Transverse colon (tissue), 4 donors: ENCODE measurements at regions not wholly inside any gene's neighbourhood (a gene's known extent, or its start where the extent isn't known, plus 50 kb on each side); places are given as distances from the start of the nearest gene placed in this dataset.

ENCODE experiments used
- DNase-seq: peaks from one replicate; pipeline ENCODE4 v3.0.0-alpha.2; 2019
- H3K27ac ChIP-seq, 4 donors: fragments of 200-600 bp; sonication (generic); 2 replicates each; pipeline ENCODE4 v1.5.1; 2016 to 2018; ENCODE audit warnings: inconsistent platforms in 4 of 4
- H3K27me3 ChIP-seq: fragments of 200-600 bp; sonication (generic); 2 replicates; pipeline ENCODE4 v1.5.1; 2017; ENCODE audit warnings: inconsistent platforms
- H3K36me3 ChIP-seq, 4 donors: fragments of 200-600 bp; sonication (generic); 2 replicates each; pipeline ENCODE4 v1.5.1; 2017 to 2019; ENCODE audit warnings: inconsistent platforms in 4 of 4
- H3K4me1 ChIP-seq, 4 donors: fragments of 200-600 bp; sonication (generic); 2 replicates each; pipeline ENCODE4 v1.5.1; 2017 to 2020; ENCODE audit warnings: inconsistent platforms in 4 of 4
- H3K4me3 ChIP-seq, 4 donors: fragments of 200-600 bp; sonication (generic); 1 replicate in 1 of 4; 2 replicates in 3 of 4; pipeline versions ENCODE4 v1.5.1 to v1.6.1; 2017 to 2019; ENCODE audit warnings: inconsistent platforms in 4 of 4
- H3K9me3 ChIP-seq, 2 donors: fragments of 200-600 bp; sonication (generic); 2 replicates each; pipeline ENCODE4 v1.5.1; 2017 to 2019; ENCODE audit warnings: inconsistent platforms in 2 of 2
- CTCF ChIP-seq, 5 experiments: fragments of 200-600 bp in 3 of 5; fragments of 450-650 bp in 2 of 5; sonication (generic) in 3 of 5; IDR thresholded peaks; 1 replicate in 2 of 5; 2 replicates in 3 of 5; pipeline ENCODE4 v1.5.1; 2016 to 2017; ENCODE audit warnings: antibody characterized with exemption in 5 of 5, inconsistent platforms in 3 of 5, mild to moderate bottlenecking in 2 of 5, moderate library complexity in 1 of 5
- EP300 ChIP-seq: sonication (generic); formaldehyde crosslinking; IDR thresholded peaks from one replicate; pipeline ENCODE4 v1.6.1; 2017; ENCODE audit warnings: antibody characterized with exemption, low read depth
- POLR2A ChIP-seq: fragments of 450-650 bp; IDR thresholded peaks from one replicate; pipeline ENCODE4 v1.6.1; 2016; ENCODE audit warnings: antibody characterized with exemption, mild to moderate bottlenecking, moderate library complexity
- POLR2AphosphoS5 ChIP-seq, 3 donors: sonication (generic); formaldehyde crosslinking; IDR thresholded peaks; one replicate each; pipeline ENCODE4 v1.6.1; 2016; ENCODE audit warnings: antibody characterized with exemption in 3 of 3
- WGBS, 2 donors: methylation state at CpG; one replicate each; pipeline ENCODE4 v1.1.5; 2018; ENCODE audit warnings: low coverage in 1 of 2; 5-methylcytosine and 5-hydroxymethylcytosine counted together
- in situ Hi-C, 4 donors: fragments of 200-750 bp; cut with MboI; loops; one replicate each; pipeline versions ENCODE4 v1.15.0 to v1.15.1; 2017; ENCODE audit warnings: low sequenced_read_pairs in 3 of 4, low pct_ligation_motif_present in 1 of 4, low pct_unique_long_range_greater_than_20kb in 1 of 4
- intact Hi-C: fragments of 100-400 bp; cut with DNase I; formaldehyde crosslinking; loops from one replicate; pipeline ENCODE4 v1.15.1; 2023; ENCODE audit warnings: low total_unique reads

GRCh38 chr14:53265025-53265424 is 111.9 kb upstream of the DDHD1 start:
- Histone ChIP-seq H3K4me3 (no peak overlapping the region), H3K27me3 (no peaks in the 10 kb centered on the region), H3K27ac (no peak overlapping the region), H3K9me3 (no peaks in the 10 kb centered on the region), H3K4me1 (no peaks in the 10 kb centered on the region), H3K36me3 (no peaks in the 10 kb centered on the region)
- in situ Hi-C loops: no loop called here
- TF ChIP-seq POLR2A: no peak
- TF ChIP-seq CTCF (IDR thresholded peaks at IDR 0.05): no peak
- TF ChIP-seq EP300: no peak
- TF ChIP-seq POLR2AphosphoS5 (IDR thresholded peaks at IDR 0.05): no peak
- intact Hi-C loops: no loop called here
- 91 to 95% methylated on average over 4 of the region's 4 CpGs for WGBS, 2 donors
- no peak for DNase-seq

GRCh38 chr14:53260928-53261327 is 107.8 kb upstream of the DDHD1 start:
- no peaks in the 10 kb centered on the region for H3K4me1 ChIP-seq
- WGBS, 2 donors: 79 to 82% methylated on average over 2 of the region's 2 CpGs
- no peaks in the 10 kb centered on the region for H3K9me3 ChIP-seq
- in situ Hi-C loops: no loop called here
- no peaks in the 10 kb centered on the region for H3K36me3 ChIP-seq
- DNase-seq: no peak
- no peak overlapping the region for H3K27ac ChIP-seq
- TF ChIP-seq CTCF (IDR thresholded peaks at IDR 0.05) (no peak), POLR2AphosphoS5 (IDR thresholded peaks at IDR 0.05) (no peak), POLR2A (no peak), EP300 (no peak)
- H3K27me3 ChIP-seq: no peaks in the 10 kb centered on the region
- H3K4me3 ChIP-seq: no peak overlapping the region
- intact Hi-C loops: no loop called here

GRCh38 chr14:53260286-53260685 is 107.2 kb upstream of the DDHD1 start:
- in situ Hi-C loops: no loop called here
- H3K36me3 ChIP-seq: no peaks in the 10 kb centered on the region
- intact Hi-C loops: no loop called here
- H3K4me3 ChIP-seq: no peak overlapping the region
- TF ChIP-seq POLR2AphosphoS5 (IDR thresholded peaks at IDR 0.05) (no peak), EP300 (no peak), CTCF (IDR thresholded peaks at IDR 0.05) (no peak), POLR2A (no peak)
- 78 to 90% methylated on average over 2 to 5 of the region's 5 CpGs for WGBS, 2 donors
- H3K9me3 ChIP-seq: no peaks in the 10 kb centered on the region
- H3K27me3 ChIP-seq: no peaks in the 10 kb centered on the region
- no peak overlapping the region for H3K27ac ChIP-seq
- no peaks in the 10 kb centered on the region for H3K4me1 ChIP-seq
- no peak for DNase-seq

GRCh38 chr14:53252141-53252540 is 99.0 kb upstream of the DDHD1 start:
- no peaks in the 10 kb centered on the region for H3K4me1 ChIP-seq
- intact Hi-C loops: no loop called here

More at GRCh38 chr14:53252141-53252540, 99.0 kb upstream of the DDHD1 start:
- whole genome bisulfite sequencing, 2 donors: 61 to 73% methylated on average over 1 of the region's 1 CpG
- TF ChIP-seq EP300: no peak
- no peak for TF ChIP-seq CTCF (IDR thresholded peaks at IDR 0.05)
- TF ChIP-seq POLR2AphosphoS5 (IDR thresholded peaks at IDR 0.05): no peak
- no peak for TF ChIP-seq POLR2A
- Histone ChIP-seq H3K27me3 (no peaks in the 10 kb centered on the region), H3K36me3 (no peaks in the 10 kb centered on the region), H3K9me3 (no peaks in the 10 kb centered on the region), H3K4me3 (no peak overlapping the region), H3K27ac (no peak overlapping the region)
- in situ Hi-C loops: no loop called here
- DNase-seq: no peak
